Amniotic epithelial cell (primary cell): ENCODE measurements at regions not wholly inside any gene's neighbourhood (a gene's known extent, or its start where the extent isn't known, plus 50 kb on each side); places are given as distances from the start of the nearest gene placed in this dataset.

Experiments used
- DNase-seq: peaks from one replicate; pipeline ENCODE4 v3.0.0-alpha.2; 2010; ENCODE audit warnings: low read depth

DNA sequence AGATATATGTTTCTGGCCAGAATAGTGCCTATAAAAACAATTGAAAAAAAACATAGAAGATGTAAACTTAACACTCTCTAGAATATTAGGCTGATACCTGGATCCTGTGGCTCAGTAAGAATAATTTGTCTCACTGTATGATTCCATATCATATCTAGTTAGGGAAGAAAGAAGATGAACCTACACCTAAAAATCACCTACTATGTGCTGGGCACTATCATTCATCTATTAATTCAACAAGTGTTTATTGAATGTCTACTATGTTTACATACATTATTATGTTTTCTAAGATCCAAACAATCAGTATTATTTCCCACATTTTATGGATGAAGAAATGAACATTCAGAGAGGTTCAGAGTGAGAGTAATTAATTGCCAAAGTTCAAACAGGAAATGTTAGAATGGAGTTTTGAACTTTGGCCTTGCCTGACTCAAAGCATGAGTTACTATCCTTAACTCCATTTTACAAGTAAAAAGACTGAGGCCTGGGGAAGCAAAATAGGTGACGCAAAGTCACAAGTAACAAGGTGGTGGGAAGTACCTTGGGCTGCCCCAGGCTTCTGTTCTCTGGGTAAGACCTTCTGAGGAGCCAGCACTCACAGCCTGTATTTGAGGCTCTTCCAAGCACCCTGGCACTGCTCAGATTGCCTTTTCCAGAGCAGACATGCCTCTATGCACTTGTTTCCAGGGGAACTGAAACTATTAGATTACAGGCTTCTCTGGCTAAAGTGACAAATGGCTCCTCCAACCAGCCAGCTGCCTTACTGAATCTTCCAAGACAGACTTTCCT, 111.1 kb upstream of the ACSL4 start:
- no peak for DNase-seq

DNA sequence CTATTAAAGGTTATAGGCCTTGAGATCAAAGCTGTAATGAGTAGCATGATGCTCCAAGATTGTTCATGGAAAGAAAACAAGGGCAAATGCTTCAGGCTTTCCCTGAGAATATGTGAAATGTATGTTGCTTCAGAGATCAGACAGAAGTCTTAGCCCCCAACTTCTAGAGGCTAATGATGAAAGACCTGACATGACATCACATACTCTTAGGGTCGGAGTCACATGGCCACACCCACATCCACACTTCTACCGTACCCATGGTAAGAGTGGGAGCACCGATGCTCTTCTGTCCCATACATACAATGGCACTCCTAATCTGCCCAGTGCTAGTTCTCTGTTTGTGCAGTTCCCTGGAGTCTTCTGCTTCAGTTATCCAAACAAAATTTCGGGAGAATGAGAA, 111.9 kb upstream of the ACSL4 start:
- no peak for DNase-seq

DNA sequence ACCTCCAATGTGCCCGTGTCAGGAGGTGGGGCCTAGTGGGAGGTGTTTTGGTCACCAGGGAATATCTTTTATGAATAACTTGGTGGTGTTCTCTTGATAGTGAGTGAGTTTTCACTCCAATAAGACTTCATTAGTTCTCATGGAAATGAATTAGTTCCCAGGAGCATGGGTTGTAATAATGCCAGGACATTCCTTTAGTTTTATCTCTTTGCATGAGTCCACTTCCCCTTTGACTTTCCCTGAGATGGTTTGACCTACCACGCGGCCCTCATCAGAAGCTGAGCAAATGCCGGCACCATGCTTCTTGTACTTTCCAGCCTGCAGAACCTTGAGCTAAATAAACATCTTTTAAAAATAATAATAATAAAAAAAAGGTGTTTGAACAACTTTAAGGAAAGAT, 112.9 kb upstream of the ACSL4 start:
- DNase-seq: peak; percentile 49

DNA sequence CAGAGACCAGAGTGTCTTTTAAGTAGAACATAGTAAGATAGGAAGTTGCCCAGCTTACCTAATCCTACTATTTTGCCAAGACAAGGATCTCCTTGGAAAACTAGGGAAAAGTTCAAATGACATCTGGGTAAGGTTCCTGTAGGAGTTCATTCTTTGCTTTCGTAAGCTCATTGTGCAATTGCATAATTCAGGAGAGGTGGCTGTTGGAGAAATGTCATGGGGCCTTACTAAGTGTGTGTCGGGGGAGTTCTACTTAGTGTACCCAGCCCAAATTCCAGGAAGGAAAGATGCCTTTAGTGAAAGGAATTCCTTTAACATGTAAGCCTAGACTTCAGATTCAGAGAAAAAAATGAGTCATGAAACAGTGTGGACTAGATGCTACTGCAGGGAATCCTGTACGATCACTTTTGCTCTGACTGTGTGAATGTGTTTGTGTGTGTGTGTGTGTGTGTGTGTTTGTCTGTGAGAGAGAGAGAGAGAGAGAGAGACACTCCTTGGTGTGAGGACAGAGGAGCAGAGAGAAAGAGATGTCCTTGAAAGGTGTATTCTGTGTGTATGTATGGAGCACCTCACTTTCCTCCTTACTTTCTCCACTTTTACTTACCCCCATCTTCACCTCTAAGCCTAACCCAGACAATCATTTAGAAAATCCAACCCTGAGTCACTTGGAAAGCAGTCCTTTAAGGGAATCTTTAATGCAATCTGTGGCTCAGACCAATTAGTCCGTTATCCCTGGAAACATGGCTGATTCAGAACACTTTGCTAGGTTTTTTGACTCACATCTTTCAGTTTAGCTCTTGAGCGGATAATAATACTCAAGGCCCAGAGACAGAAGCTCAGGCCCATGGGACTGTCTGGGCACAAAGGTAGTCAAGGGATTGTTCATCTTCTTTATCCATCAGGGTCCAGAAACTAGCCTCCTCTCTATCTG, 114.5 kb upstream of the ACSL4 start:
- DNase-seq: peak; percentile 94

DNA sequence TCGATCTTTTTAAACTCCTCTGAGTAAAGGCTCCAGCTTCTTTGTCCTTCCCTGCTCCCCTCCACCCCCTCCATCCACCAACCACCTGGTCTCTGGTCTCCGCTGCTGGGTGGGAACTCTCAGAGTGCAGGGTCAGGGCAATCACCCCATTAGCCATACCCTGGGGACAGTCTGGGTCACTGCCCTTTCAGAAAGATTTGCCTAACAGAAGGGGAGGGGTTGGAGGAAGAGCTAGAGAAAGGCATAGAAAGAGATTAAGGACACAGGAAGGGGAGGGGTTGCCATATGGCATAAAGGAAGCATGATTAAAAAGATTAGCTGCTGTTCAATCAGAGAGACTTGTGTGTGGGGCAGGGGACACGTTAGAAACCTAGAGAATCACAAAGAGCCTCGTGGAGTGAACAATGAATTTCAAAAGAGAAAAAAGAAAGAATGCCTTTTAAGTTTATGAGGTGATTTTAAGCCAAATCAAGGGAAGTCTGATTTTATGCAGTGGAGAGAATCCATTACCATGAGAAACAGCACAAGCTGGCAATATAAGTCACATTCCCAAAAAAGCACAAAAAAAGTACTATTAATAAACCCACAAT, 115.5 kb upstream of the ACSL4 start:
- DNase-seq: no peak

DNA sequence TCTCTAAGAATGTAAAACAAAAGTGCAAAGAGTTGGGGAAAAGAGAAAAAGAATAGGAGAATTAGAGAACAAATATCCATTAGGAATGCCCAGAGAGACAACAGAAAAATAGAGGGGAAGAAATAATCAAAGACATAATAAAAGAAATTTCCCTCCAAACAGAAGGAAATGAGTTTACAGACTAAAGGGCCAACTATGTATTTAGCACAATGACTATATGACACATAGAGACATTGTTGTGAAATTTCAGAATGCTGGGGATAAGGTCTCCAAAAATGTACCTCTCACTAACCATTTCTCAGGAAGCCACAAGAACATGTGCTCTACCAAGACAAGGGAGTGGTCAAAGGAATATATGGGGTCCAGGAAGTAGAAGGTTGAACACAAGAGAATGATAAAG, 121.0 kb upstream of the ACSL4 start:
- no peak for DNase-seq

DNA sequence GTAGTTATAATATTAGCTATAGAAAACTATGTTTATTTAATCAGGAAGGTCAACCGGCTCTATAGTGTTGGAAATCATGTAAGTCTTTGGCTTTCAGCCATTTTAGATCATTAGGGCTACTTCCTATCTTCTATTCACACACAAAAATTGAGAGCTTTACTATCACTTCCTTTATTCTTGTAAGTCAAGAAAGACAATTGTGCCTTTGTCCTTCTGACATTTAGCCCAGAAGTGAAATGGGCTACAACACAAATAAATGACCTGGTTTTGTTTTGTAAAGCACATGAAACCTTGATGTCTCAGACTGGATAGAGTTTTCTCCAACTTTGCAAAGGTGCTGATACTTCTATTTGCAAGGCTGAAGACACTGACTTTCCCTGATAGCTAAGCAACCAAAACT, 122.4 kb upstream of the ACSL4 start:
- DNase-seq: no peak

DNA sequence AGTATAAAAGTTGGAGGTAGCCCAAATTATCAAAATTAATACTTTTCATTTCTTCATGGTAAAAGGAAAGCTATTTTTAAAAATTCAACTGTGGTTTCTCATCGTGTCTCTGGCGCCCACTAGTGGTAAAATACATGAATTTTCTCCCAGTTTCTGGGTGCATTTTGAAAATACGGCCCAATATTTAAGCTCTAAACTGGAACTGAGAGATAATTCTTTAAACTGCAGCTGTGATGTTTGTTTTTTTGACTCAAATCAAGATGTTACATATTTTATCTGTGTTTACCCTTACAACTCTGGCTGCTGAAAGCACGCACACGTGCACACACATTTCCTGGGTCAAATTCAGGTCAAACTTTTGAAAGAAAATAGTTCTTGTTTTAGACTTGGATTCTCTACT, 123.9 kb upstream of the ACSL4 start:
- no peak for DNase-seq

DNA sequence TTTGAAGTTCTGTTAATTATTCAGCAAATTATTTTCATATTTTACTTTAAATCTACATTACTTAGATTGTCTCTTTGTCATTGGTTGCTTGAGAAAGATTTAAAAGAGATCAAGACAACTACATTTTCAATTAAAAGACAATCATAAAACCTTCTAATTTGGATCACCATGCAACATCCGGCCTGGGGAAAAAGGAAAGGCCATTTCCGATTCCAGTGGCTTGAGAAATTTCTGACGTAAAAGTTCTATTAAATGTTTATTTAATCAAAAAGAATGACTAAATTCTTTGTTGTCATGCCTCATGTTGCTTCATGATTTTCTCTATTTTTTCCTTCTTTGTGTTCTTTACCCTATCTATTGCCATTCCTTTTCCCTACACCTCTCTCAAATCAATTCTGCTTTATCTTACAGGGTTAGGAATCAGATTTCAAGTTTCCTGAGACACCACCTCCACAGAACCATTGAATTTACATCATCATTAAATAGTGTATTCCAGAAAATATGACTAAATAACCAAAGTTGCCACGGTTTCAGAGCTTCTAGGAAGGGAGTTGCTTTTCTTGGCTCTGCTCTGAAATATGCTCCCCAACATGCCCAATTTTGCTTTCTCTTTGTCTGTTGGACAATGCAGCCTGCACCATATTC, 124.6 kb upstream of the ACSL4 start:
- DNase-seq: no peak

DNA sequence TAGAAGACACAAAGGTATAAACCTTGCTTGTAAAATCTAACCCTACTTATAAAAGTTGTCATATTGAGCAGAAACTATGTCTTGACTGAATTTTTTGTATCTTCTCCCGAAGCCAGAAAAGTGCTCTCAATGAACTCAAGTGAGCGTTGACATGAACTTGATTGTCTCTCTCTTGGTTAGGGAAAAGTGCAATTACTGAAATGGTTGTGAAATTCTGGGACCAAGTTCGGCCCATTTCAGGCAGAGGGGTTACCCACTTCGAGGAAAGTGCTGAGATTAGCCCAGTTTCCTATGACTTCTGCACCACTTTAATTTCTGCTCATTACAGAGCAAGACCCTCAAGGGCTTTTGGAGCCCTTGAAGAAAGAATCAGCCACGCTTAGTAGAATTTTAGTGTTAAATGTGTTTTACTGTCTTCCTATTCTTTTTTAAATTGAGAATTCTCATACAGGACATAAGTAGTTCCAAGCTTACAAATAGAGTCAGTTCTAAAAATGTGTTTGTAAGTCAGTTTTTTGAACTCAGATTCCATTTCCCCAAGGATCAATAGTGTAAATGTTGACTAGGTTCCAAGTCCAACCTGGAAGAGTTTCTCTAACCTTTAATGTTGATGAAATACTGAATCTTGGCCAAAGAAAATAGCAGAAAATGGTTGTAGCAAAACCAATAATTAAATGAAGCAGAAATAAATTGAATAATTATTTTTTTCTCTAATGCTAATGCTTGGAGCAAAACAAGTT, 125.7 kb upstream of the ACSL4 start:
- DNase-seq: no peak

DNA sequence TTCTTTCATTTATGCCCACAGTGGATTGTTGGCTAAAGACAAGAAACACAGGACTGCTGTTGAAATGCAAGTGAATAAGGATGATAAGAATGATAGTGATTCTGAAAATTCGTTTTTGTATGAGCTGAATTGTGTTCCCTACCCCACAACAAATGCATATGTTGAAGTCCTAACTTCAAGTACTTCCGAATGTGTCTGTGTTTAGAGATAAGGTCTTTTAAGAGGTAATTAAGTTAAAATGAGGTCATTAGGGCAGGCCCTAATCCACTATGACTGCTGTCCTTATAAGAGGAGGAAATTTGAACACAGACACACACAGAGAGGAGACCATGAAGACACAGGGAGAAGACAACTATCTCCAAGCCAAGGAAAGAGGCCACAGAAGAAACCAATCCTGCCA, 126.6 kb upstream of the ACSL4 start:
- DNase-seq: no peak

DNA sequence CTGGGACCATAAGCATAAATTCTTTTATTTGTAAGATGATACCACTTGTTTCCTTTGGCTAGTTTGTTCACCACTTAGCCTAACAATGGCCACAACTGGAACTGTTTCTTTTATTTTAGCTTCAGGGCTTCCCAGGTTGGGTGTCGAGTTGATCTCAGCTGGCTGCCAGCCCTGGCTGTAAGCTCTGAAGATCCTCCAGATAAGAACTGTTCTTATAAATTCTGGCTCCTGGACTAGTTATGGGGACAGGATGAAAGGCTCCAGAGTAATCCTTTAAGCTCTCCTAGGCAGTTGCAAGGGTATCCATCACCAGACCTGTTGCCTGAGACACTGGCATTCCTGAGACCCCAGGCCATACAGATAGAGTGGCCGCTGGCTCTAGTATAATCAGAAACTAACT, 129.4 kb upstream of the ACSL4 start:
- no peak for DNase-seq

DNA sequence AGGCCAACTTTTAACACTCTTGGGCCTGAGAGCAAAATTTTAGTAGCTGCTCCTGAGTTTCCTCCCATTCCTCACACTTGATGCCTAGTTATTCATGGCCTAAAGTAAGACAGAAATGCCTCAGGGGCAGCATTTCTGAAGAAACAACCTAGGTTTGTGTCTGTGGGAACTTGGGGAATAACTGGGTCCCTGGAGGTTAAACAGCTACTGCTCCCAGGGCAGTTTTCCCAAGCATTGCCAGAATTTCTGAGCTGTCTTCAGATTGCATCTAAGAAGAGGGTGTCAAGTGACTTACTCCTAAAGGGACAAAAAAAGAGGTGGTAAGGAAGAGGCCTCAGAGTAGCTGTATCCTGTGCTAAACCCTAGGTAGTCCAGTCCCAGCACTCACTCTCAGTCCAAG, 130.8 kb upstream of the ACSL4 start:
- no peak for DNase-seq

DNA sequence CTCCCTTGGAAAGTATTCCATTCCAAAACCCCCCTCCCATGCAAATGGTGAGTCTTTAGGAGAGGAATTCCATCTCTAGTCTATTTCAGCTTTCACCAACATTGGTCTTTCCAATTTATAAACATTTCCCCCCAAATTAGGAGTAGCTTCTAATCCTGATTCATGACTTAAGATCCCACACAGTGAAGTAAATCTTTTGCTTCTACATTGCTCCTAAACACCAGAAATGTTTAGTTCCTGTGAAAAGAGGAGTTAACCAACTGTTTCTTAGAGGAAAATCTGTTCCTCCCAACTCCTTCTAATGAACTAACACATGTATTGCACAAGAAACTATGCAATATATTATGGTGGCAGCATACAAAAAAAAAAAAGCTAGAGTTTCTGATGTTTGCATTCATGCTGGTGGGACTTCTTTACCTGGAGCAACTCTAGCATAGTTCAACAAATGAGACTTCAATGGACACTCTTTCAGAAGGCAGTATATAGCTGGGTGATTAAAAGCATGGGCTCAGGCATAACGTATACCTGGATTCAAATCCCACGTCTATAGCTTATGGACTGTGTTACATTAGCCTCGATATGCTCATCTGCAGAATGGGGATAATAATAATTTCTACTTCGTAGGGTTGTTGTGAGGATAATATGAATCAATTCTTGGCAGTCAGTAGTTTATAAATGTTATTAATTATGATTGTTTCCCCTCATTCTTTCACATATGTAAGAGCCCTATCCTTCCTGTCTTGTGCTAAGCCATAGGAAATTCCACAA, 131.6 kb upstream of the TMEM164 start:
- DNase-seq: no peak

DNA sequence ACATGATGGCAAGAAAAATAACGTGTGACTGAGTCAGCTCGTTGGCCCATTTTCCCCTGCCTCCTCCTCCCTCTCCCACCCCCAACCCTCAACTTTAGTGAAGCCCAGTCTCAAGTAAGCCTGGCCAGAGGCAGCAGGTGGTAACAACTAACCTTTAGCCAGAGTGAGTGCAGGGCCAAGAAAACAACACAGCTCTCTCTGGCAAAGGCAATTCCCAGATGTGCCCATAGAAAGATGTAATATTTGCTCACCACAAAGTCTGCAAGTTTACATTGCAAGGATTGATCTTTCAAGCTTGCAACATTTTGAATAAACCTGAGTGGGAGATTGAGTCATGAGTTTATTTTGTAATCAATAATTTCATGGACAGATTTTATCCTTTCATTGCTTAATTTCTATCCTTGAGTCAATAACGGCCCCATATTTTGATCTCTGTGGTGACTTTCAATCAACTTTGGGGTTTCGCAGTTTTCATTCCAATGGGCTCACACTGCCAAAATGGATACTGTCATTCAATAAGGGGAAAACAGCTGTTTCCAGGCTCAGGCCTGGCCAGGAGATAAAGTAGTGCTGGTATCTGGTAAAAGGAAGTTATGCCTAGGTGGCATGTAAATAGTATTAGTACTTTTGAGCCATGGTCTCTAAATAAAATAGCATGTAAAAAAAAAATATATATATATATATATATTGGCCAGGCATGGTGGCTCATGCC, 130.7 kb upstream of the TMEM164 start:
- no peak for DNase-seq

DNA sequence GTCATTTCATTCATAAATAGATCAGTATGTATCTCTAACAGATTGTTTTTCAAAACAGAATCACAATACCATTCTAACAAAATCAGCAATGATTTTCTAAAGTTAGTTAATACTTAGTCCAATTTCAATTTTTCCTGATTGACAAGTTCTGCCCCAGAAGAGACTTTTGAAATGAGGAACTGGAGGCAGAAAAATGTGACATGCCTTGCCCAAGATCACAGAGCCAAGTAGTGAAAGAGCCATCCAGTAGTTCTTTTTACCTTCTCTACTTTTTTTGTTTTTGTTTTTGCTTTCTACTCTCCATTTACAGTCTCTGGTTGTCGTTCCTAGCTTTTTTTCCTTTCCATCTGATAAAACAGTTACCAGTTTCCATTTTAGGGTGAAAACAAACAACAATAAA, 129.3 kb upstream of the TMEM164 start:
- no peak for DNase-seq

DNA sequence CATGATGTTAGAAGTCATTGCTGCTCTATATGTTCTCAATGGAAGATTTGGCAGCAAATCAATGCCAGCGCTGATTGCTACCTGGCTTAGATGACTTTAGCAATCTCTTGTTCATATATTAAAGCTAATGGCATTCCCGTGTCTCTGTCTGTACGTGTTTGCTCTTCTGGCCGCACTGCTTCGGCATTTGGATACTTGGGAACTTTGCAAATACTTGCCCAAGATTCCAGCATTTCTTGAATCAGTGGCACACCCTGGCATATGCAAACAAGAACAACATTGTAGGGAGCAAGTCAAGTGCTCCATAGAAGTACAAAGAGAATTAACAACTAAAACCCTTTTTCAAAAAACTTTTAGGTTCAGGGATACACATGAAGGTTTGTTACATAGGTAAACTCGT, 128.9 kb upstream of the TMEM164 start:
- DNase-seq: no peak

DNA sequence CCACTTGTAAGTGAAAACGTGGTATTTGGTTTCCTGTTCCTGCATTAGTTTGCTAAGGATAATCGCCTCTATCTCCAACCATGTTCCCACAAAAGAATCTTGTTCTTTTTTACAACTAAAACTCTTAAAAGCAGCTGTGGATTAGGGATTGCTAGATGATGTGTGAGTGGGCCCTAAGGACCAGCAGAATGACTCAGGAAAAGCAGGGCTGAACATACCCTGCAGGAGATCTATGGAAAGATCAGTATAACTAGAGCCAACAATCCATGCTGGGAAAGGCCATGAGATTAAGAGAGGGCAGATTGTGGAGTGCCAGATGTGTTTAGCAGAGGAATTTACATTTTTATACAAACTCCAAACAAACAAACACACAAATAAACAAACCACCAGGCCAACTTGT, 128.4 kb upstream of the TMEM164 start:
- no peak for DNase-seq

DNA sequence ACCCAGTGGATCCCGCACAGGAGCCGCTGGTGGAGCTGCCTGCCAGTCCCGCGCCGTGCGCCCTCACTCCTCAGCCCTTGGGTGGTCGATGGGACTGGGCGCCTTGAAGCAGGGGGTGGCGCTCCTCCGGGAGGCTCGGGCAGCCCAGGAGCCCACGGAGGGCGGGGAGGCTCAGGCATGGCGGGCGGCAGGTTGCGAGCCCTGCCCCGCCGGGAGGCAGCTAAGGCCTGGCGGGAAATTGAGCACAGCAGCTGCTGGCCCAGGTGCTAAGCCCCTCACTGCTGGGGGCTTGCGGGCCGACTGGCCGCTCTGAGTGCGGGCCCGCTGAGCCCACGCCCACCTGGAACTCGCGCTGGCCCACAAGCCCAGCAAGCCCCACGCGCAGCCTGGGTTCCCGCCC, 127.1 kb upstream of the TMEM164 start:
- no peak for DNase-seq

DNA sequence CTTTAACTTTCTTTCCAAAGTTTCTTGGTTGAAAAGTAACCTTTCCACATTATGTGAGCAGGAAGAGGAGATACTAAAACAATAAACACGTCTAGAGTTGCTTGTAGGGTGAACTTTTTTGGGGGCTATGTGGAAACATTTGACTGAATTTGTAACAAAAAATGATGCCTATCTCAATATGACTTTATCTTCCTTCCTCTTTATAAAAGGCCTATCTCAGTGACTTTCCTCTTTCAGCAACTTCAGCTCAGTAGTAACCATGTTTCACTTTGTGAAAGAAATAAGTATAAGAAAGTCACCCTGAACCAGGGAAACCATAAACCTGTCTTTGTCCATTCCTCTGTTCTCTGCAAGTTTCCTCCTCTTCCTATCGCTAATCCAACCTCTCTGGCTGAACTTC, 124.7 kb upstream of the TMEM164 start:
- DNase-seq: no peak
